ENCODE measurements at regions not wholly inside any gene's neighbourhood (a gene's known extent, or its start where the extent isn't known, plus 50 kb on each side); places are given as distances from the start of the nearest gene placed in this dataset.

DNA sequence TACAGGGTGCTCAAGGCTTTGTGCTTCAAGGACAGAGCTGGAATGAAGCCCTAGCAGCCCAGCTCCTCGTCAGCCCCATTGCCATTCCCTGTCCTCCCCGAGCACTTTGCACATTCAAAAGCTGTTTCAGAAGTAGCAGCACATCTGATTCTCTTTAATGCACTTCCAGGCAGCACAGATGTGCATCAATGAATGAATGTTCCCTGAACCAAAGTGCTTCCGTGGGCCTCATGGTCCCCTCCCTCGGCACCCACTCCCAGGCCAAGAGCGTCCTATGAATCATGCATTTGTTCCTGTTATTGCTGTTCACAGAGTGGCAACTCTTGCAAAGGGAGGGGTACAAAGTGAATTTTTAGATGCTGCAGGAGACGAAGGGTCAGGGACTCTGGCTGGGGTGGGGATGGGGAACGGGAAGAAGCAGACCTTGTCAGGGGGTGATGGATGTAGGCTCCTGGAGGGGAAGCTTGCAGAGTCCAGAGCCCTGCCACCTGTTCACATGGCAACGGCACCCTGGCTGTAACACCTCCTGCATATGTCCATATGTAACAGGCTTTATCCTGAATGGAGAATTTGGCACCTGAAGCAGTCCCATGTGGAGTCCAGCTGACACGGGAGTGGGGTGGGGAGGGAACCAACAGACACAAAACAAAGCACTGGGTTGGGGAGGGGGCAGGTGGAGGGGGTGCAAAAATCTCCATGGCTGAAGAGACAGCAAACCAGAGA, 62.2 kb upstream of the BAIAP2L1 start:
- TF ChIP-seq, protein P1, sequence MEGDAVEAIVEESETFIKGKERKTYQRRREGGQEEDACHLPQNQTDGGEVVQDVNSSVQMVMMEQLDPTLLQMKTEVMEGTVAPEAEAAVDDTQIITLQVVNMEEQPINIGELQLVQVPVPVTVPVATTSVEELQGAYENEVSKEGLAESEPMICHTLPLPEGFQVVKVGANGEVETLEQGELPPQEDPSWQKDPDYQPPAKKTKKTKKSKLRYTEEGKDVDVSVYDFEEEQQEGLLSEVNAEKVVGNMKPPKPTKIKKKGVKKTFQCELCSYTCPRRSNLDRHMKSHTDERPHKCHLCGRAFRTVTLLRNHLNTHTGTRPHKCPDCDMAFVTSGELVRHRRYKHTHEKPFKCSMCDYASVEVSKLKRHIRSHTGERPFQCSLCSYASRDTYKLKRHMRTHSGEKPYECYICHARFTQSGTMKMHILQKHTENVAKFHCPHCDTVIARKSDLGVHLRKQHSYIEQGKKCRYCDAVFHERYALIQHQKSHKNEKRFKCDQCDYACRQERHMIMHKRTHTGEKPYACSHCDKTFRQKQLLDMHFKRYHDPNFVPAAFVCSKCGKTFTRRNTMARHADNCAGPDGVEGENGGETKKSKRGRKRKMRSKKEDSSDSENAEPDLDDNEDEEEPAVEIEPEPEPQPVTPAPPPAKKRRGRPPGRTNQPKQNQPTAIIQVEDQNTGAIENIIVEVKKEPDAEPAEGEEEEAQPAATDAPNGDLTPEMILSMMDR (IDR thresholded peaks at IDR 0.05): no peak
- no peak for TF ChIP-seq POLR2A (IDR thresholded peaks at IDR 0.05)
